Tibial artery (tissue), 4 donors: ENCODE measurements at regions not wholly inside any gene's neighbourhood (a gene's known extent, or its start where the extent isn't known, plus 50 kb on each side); places are given as distances from the start of the nearest gene placed in this dataset.

Experiments
- DNase-seq, 2 donors: peaks; one replicate each; pipeline ENCODE4 v3.0.0-alpha.2; 2019
- H3K27ac ChIP-seq, 2 donors: fragments of 200-600 bp; sonication (generic) in 1 of 2; 1 replicate in 1 of 2; 2 replicates in 1 of 2; pipeline ENCODE4 v1.5.1; 2018 to 2019; ENCODE audit warnings: mild to moderate bottlenecking in 1 of 2
- H3K27me3 ChIP-seq, 2 donors: fragments of 200-600 bp; sonication (generic) in 1 of 2; one replicate each; pipeline versions ENCODE4 v1.5.1 to v1.6.0; 2016 to 2019
- H3K36me3 ChIP-seq, 3 donors: fragments of 200-600 bp; sonication (generic) in 2 of 3; one replicate each; pipeline ENCODE4 v1.5.1; 2016 to 2019; ENCODE audit warnings: mild to moderate bottlenecking in 2 of 3
- H3K4me1 ChIP-seq, 4 donors: fragments of 200-600 bp; sonication (generic) in 2 of 4; 1 replicate in 3 of 4; 2 replicates in 1 of 4; pipeline ENCODE4 v1.5.1; 2016 to 2019
- H3K4me3 ChIP-seq, 2 donors: fragments of 200-600 bp; sonication (generic) in 1 of 2; 1 replicate in 1 of 2; 2 replicates in 1 of 2; pipeline ENCODE4 v1.5.1; 2018 to 2019; ENCODE audit warnings: mild to moderate bottlenecking in 2 of 2
- H3K9me3 ChIP-seq, 3 donors: fragments of 200-600 bp; sonication (generic) in 1 of 3; one replicate each; pipeline ENCODE4 v1.5.1; 2016 to 2019
- intact Hi-C: fragments of 100-400 bp; cut with DNase I; formaldehyde crosslinking; loops from one replicate; pipeline ENCODE4 v1.15.0; 2023; ENCODE audit warnings: low total_unique reads
- TF ChIP-seq, protein P1 (sequence below), 2 experiments: fragments of 200-600 bp in 1 of 2; fragments of 450-650 bp in 1 of 2; IDR thresholded peaks; one replicate each; pipeline ENCODE4 v1.5.1; 2017 to 2019; ENCODE audit warnings: antibody characterized with exemption in 2 of 2, mild to moderate bottlenecking in 1 of 2, moderate library complexity in 1 of 2

DNA sequence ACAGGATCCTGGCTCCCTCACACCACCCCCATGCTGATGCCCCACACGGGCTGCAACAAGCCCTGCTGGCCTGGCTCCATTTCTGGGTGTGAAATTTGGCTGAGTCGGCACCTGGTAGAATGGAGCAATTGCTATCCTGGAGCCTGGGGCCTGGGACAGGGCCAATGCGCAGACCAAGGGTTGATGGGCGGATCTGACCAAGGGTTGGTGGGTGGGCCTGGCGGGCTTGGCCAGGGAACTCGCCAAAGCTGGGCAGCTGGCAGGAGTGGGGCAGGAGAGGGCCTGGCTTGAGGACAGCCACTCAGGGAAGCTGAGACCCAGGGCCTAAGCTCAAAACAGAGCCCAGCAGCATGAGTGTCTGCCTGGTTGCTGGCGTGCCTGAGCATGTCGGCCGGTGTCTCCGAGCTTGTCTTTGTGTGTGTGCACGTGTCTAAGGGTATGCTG, 70.9 kb upstream of the POU3F1 start:
- DNase-seq: no peak
- TF ChIP-seq, protein P1, sequence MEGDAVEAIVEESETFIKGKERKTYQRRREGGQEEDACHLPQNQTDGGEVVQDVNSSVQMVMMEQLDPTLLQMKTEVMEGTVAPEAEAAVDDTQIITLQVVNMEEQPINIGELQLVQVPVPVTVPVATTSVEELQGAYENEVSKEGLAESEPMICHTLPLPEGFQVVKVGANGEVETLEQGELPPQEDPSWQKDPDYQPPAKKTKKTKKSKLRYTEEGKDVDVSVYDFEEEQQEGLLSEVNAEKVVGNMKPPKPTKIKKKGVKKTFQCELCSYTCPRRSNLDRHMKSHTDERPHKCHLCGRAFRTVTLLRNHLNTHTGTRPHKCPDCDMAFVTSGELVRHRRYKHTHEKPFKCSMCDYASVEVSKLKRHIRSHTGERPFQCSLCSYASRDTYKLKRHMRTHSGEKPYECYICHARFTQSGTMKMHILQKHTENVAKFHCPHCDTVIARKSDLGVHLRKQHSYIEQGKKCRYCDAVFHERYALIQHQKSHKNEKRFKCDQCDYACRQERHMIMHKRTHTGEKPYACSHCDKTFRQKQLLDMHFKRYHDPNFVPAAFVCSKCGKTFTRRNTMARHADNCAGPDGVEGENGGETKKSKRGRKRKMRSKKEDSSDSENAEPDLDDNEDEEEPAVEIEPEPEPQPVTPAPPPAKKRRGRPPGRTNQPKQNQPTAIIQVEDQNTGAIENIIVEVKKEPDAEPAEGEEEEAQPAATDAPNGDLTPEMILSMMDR (IDR thresholded peaks at IDR 0.05): no peak

DNA sequence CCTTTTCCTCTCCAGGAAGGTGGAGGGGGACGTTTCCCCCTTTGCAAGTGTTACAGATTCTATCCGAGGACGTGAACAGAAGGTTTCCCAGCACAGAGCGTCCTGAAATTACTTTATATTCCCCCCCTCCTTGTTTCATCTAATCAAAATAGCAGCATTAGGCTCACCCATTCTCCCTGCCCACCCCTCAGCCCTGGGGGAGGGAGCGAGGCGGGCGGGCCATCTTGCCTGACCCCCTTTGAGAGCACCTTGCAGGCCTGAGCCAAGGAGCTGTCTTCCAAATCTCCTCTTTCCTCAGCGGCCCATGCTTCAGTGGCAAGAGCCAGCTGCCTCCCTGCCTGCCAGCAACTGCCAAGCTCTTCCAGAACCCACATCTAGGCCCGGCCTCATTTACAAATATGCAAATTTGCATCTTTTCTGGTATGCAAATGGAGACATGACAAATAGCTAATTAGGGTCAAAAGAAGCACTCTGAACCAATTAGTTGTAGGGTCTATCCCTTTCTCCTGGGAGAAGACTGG, 69.1 kb upstream of the POU3F1 start:
- H3K4me1 ChIP-seq: peaks cover 0 to 8% (median 3%) of the 10 kb centered on the region in 4 donors
- no peaks in the 10 kb centered on the region for H3K27me3 ChIP-seq
- TF ChIP-seq, protein P1 (IDR thresholded peaks at IDR 0.05): no peak
- H3K27ac ChIP-seq: no peak overlapping the region
- H3K9me3 ChIP-seq: no peaks in the 10 kb centered on the region
- no peak for DNase-seq
- intact Hi-C loops: no loop called here
- H3K4me3 ChIP-seq: no peak overlapping the region
- H3K36me3 ChIP-seq: no peaks in the 10 kb centered on the region

More for the DNA sequence above, 70.9 kb upstream of the POU3F1 start:
- Histone ChIP-seq H3K27ac (no peak overlapping the region), H3K4me3 (no peak overlapping the region), H3K4me1 (peaks cover 0 to 8% (median 3%) of the 10 kb centered on the region in 4 donors), H3K27me3 (no peaks in the 10 kb centered on the region), H3K36me3 (no peaks in the 10 kb centered on the region), H3K9me3 (no peaks in the 10 kb centered on the region)
- intact Hi-C loops: no loop called here

DNA sequence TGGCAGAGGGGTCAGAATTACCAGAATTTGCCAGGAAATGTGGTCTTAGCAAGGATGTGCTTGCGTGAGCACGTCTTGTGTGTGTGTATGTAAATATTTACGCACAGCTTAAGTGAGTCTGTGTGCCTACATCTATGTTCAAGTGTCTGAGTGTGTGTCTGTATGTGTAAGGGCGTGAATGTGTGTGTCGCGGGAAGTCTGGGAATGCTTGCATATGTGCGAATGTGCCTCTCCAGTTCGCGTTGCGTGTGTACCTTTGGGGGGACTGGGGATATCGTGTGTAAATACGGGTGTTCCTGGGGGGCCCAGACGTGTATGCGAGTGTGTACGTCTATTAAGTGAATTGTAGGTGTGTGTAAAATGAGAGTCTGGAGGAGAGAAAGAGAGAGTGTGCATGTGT, 68.6 kb upstream of the POU3F1 start:
- H3K4me3 ChIP-seq: no peak overlapping the region
- H3K4me1 ChIP-seq: peaks cover 0 to 8% (median 3%) of the 10 kb centered on the region in 4 donors
- no peaks in the 10 kb centered on the region for H3K27me3 ChIP-seq
- DNase-seq: no peak
- no peaks in the 10 kb centered on the region for H3K9me3 ChIP-seq
- H3K27ac ChIP-seq: no peak overlapping the region
- TF ChIP-seq, protein P1 (IDR thresholded peaks at IDR 0.05): no peak
- no peaks in the 10 kb centered on the region for H3K36me3 ChIP-seq
- intact Hi-C loops: no loop called here

DNA sequence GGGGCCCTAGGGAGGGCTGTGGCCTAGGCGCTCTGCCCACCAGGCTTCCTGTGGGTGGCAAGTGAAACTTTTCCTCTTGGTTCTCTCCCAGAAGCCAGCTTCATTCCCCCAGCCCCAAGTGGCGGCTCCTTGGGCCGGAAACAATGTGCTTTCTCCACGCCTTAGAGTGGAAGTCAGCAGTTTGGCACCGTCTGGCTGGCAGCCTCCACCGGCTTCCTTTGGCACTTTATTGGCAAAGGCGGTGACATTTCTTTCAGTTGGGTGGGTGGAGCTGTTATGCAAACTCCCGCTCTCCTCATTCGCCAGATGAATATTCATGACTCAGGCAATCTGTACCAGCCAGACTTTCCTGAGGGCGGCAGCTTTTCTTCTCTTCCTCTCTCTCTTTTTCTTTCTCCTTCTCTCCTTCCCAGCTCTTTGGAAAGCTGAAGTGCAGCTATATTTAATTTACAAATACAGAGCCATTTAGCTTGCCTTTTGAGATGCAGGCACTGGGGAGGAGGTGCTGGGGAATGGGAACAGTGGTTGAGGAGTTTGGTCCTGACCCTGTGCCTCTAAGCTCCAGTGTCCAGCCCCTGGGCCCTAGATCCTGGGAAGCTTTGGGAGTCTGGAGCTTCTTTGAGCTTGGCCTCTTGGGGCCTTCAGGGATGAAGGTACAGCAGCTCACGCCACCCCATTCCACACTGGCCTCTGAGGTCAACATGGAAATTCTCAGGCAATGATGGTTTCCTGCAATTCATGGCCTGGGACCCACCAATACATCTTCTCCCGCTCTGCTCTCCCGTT, 67.8 kb upstream of the POU3F1 start:
- TF ChIP-seq, protein P1 (IDR thresholded peaks at IDR 0.05): no peak
- no peaks in the 10 kb centered on the region for H3K36me3 ChIP-seq
- H3K9me3 ChIP-seq: no peaks in the 10 kb centered on the region
- H3K27ac ChIP-seq: peak overlapping the region in 1 of 2 donors; percentile 22
- peaks cover 0 to 8% (median 3%) of the 10 kb centered on the region in 4 donors for H3K4me1 ChIP-seq
- no peak overlapping the region for H3K4me3 ChIP-seq
- DNase-seq: peak in 1 of 2 donors; percentile 30
- intact Hi-C loops: no loop called here
- H3K27me3 ChIP-seq: no peaks in the 10 kb centered on the region

DNA sequence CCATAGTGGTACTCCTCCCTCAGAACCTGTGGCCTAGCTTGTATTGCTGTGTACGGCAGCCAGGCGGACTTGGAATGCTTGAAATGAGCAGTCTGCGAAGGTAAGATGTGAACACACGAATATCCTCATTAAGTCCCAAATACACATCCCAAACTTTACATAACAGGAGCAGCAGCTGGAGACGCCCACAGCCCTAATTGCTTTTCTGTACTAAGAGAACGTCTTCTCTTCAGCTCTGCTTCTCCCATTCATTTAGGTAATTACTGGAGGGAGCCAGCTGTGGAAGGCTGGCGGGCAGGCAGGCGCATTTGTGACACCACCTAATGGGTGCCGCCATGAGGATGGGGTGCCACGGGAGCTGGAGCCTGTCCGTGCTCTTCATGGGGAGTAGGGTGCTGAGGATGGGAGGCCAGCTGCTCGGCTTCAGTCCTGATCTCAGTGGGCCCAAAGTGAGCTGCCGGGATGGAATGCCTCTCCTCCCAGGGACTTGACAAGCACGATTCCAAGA, 66.6 kb upstream of the POU3F1 start:
- DNase-seq: no peak
- H3K4me1 ChIP-seq: peaks cover 0 to 8% (median 3%) of the 10 kb centered on the region in 4 donors
- no peak overlapping the region for H3K27ac ChIP-seq
- TF ChIP-seq, protein P1 (IDR thresholded peaks at IDR 0.05): no peak
- intact Hi-C loops: no loop called here
- H3K36me3 ChIP-seq: no peaks in the 10 kb centered on the region
- no peaks in the 10 kb centered on the region for H3K27me3 ChIP-seq
- H3K4me3 ChIP-seq: no peak overlapping the region
- no peaks in the 10 kb centered on the region for H3K9me3 ChIP-seq
